Adrenal gland (tissue), 5 donors: ENCODE measurements at regions not wholly inside any gene's neighbourhood (a gene's known extent, or its start where the extent isn't known, plus 50 kb on each side); places are given as distances from the start of the nearest gene placed in this dataset.

Source experiments
- CTCF ChIP-seq, 6 experiments: fragments of 450-650 bp in 4 of 6; fragments of 200-600 bp in 2 of 6; sonication (generic) in 1 of 6; IDR thresholded peaks; 1 replicate in 5 of 6; 2 replicates in 1 of 6; pipeline versions ENCODE4 v1.5.1 to v1.8.0; 2016 to 2021; ENCODE audit warnings: antibody characterized with exemption in 6 of 6, mild to moderate bottlenecking in 2 of 6, moderate library complexity in 1 of 6
- POLR2A ChIP-seq, 2 donors: fragments of 450-650 bp; IDR thresholded peaks; one replicate each; pipeline ENCODE4 v1.6.1; 2017; ENCODE audit warnings: antibody characterized with exemption in 2 of 2, mild to moderate bottlenecking in 2 of 2, moderate library complexity in 1 of 2
- donor health status: DM: no; HTN: no; CAD: no.

DNA sequence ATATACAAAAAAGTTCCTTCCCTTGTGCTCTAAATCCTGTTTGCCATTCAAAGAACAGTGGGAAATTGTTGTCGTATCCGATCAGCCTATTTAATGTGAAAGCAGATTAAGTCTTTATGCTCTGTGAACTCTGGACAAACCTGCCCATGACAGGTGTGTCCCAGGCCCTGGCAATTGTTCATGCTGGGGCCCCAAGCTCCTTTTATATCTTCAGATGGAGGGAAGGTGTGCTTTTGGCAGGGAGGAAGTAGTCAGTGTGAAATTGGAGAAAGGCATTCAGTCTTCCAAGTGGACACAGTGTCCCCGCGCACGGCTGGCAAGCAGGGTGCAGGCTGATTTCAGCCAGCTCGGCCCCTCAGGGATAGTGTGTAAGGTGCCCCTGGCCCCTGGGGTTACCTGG, 135.1 kb upstream of the F3 start:
- TF ChIP-seq CTCF (IDR thresholded peaks at IDR 0.05) (no peak), POLR2A (IDR thresholded peaks at IDR 0.05) (no peak)
